Endothelial cell (in vitro differentiated cells): ENCODE measurements at regions not wholly inside any gene's neighbourhood (a gene's known extent, or its start where the extent isn't known, plus 50 kb on each side); places are given as distances from the start of the nearest gene placed in this dataset.

ENCODE experiments used
- DNase-seq: peaks from one replicate; pipeline ENCODE4 v3.0.0; 2021; ENCODE audit warnings: low spot score
- H3K27ac Mint-ChIP-seq: one replicate; pipeline ENCODE4 v1.8.0; 2021; ENCODE audit warnings: mixed read lengths, inconsistent platforms; ENCODE audit not compliant: unreplicated experiment
- H3K27me3 Mint-ChIP-seq: one replicate; pipeline ENCODE4 v1.8.0; 2021; ENCODE audit warnings: mild to moderate bottlenecking, moderate library complexity, mixed read lengths, inconsistent platforms; ENCODE audit not compliant: unreplicated experiment
- H3K36me3 Mint-ChIP-seq: one replicate; pipeline ENCODE4 v1.8.0; 2021; ENCODE audit warnings: mild to moderate bottlenecking, low read depth, mixed read lengths, inconsistent platforms; ENCODE audit not compliant: unreplicated experiment
- H3K4me1 Mint-ChIP-seq: one replicate; pipeline ENCODE4 v1.8.0; 2021; ENCODE audit warnings: mild to moderate bottlenecking, mixed read lengths, inconsistent platforms; ENCODE audit not compliant: unreplicated experiment
- H3K4me3 Mint-ChIP-seq: one replicate; pipeline ENCODE4 v1.8.0; 2021; ENCODE audit warnings: mild to moderate bottlenecking, mixed read lengths, inconsistent platforms; ENCODE audit not compliant: unreplicated experiment
- H3K9me3 Mint-ChIP-seq: one replicate; pipeline ENCODE4 v1.8.0; 2021; ENCODE audit warnings: mixed read lengths, inconsistent platforms; ENCODE audit not compliant: unreplicated experiment
- TF ChIP-seq, protein P1 (sequence below): fragments of 200-600 bp; sonication (generic); IDR thresholded peaks from one replicate; pipeline ENCODE4 v1.5.0; 2021; ENCODE audit warnings: antibody characterized with exemption; ENCODE audit not compliant: unreplicated experiment

DNA sequence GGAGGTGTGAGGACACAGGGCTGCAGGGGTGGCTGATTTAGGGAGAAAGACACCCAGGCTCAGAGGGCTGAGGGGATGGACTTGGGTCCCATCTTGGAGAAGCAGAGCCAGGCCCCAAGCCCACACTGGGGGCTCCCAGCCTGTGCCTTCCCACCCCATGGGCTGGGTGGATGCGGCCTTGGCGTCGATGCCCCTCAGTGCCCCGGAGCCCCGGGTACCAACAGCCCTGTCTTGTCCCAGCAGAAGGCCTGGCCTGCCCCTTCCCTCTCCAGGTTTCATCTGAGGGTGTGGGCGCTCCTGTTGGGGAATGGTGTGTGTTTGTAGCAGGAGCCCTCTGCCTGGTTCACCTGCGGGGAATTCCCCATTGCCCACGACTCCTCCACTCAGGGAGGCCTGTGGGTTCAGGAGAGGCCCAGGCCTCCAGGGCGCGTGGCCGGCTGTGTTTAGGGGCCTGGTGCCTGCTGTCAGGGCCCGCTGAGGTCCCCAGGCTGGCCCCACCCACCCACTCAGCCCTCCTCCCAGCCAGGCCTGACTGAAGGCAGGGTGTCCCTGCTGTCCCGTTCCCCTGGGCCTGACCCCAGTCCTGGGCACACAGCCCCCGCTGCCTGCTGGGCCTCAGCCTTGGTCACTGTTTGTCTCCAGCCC lies 51.1 kb upstream of the BEGAIN start:
- TF ChIP-seq, protein P1, sequence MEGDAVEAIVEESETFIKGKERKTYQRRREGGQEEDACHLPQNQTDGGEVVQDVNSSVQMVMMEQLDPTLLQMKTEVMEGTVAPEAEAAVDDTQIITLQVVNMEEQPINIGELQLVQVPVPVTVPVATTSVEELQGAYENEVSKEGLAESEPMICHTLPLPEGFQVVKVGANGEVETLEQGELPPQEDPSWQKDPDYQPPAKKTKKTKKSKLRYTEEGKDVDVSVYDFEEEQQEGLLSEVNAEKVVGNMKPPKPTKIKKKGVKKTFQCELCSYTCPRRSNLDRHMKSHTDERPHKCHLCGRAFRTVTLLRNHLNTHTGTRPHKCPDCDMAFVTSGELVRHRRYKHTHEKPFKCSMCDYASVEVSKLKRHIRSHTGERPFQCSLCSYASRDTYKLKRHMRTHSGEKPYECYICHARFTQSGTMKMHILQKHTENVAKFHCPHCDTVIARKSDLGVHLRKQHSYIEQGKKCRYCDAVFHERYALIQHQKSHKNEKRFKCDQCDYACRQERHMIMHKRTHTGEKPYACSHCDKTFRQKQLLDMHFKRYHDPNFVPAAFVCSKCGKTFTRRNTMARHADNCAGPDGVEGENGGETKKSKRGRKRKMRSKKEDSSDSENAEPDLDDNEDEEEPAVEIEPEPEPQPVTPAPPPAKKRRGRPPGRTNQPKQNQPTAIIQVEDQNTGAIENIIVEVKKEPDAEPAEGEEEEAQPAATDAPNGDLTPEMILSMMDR: no peak
- Mint-ChIP-seq H3K4me3 (no peak overlapping the region), H3K9me3 (no peaks in the 10 kb centered on the region), H3K36me3 (no peaks in the 10 kb centered on the region), H3K4me1 (no peaks in the 10 kb centered on the region), H3K27me3 (peaks cover 4% of the 10 kb centered on the region), H3K27ac (no peak overlapping the region)
- no peak for DNase-seq

DNA sequence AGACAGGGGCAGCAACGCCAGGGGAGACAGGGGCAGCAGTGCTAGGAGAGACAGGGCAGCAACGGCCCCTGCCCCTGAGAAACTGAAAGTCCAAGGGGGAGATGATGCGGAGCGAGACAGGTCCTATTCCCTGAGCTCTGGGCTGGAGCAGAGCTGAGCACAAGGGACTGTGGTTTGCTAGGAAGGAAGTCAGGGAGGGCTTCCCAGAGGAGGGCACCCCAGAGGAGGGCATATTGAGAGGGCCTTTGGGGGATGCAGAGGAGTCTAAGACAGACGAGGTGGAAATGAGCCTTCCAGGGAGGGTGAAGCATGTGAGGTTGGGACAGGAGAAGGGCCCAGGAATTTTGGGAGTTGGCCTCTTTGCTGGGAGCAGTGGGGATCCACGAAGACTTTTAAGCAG lies 52.1 kb upstream of the BEGAIN start:
- TF ChIP-seq, protein P1: no peak
- H3K27me3 Mint-ChIP-seq: peaks cover 4% of the 10 kb centered on the region
- peaks cover 2% of the 10 kb centered on the region for H3K4me1 Mint-ChIP-seq
- no peak overlapping the region for H3K27ac Mint-ChIP-seq
- no peak for DNase-seq
- no peaks in the 10 kb centered on the region for H3K36me3 Mint-ChIP-seq
- no peaks in the 10 kb centered on the region for H3K9me3 Mint-ChIP-seq
- H3K4me3 Mint-ChIP-seq: no peak overlapping the region

DNA sequence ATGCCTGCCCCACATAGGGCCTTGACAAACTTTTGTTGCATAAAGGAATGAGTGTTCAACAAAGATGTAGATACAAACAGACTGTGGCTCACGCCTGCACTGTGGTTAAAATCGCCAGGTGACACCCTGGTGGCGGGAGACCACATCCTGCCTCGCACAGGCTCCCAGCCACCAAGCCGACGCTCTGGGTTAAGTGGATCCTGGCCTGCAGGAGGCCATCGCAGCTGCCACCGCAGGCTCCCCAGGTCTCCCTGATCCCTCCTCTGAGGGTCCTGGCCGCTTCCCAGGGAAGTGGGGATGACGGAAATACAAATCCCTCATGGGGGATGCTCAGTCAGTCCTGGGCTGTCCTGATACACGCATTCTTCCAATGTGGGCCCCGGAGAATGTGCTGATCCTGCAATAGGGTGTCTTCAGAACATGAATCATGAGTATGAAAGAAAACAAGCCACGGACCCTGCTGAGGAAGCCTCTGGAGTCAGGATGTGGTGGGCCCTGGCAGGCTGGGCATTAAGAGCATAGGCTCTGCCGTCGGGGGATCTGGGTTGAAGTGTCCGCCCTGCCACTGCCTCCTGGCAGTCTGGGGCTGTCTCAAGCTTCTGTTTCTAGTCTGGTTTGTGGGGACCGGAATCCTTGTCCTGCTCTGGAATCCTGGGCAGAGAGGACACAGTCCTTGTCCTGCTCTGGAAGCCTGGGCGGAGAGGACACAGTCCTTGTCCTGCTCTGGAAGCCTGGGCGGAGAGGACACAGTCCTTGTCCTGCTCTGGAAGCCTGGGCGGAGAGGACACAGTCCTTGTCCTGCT lies 53.5 kb upstream of the BEGAIN start:
- H3K27me3 Mint-ChIP-seq: peaks cover 4% of the 10 kb centered on the region
- DNase-seq: no peak
- H3K4me1 Mint-ChIP-seq: peaks cover 15% of the 10 kb centered on the region
- TF ChIP-seq, protein P1: no peak
- no peaks in the 10 kb centered on the region for H3K36me3 Mint-ChIP-seq
- H3K9me3 Mint-ChIP-seq: no peaks in the 10 kb centered on the region
- H3K27ac Mint-ChIP-seq: no peak overlapping the region
- H3K4me3 Mint-ChIP-seq: no peak overlapping the region

DNA sequence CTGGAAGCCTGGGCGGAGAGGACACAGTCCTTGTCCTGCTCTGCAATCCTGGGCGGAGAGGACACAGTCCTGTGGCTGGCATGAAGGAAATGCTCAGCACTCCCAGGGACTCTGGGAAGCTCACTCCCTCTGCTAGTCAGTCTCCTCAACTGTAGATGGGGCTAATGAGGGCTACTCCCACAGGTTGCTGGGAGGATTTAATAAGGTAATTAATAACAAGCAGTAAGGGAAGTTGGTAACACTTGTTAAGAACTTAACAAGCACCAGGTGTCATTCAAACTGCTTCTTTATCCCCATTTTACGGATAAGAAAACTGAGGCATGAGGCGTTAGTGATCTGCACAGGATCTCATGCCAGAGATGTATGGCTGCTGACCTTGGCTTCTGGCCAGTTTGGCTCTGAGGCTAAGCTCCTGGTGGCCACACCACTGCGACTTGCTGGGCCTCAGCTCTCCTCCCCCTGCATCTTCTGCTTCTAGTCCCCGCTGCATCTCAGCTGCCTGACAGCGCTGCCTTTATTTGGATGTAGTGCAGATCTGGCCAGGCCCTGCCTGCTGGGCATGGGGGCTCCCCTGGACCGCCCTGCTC lies 54.1 kb upstream of the BEGAIN start:
- peaks cover 15% of the 10 kb centered on the region for H3K4me1 Mint-ChIP-seq
- H3K36me3 Mint-ChIP-seq: no peaks in the 10 kb centered on the region
- TF ChIP-seq, protein P1: no peak
- DNase-seq: no peak
- no peak overlapping the region for H3K27ac Mint-ChIP-seq
- peaks cover 4% of the 10 kb centered on the region for H3K27me3 Mint-ChIP-seq
- no peaks in the 10 kb centered on the region for H3K9me3 Mint-ChIP-seq
- H3K4me3 Mint-ChIP-seq: no peak overlapping the region

DNA sequence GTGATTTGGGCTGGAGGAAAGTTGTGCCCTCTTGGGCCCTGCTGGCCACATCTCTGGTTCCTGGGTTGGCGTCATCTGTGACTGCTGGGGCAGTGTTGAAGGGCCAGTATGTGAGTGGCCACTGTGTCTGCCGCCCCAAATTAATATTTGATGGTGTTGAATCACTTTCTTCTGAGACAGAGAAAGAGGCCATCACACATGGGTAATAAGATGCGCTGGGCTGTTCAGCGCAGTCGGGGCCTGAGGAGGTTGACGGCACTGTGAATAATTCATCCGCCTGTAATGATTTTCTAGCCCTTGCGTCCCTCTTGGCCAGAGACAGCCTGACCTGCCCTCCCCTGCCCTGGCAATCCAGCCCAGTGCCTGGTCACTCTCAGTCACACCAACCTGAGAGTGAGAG lies 56.2 kb upstream of the BEGAIN start:
- H3K4me3 Mint-ChIP-seq: no peak overlapping the region
- no peak for DNase-seq
- peaks cover 3% of the 10 kb centered on the region for H3K27me3 Mint-ChIP-seq
- no peaks in the 10 kb centered on the region for H3K9me3 Mint-ChIP-seq
- no peak overlapping the region for H3K27ac Mint-ChIP-seq
- H3K4me1 Mint-ChIP-seq: peaks cover 15% of the 10 kb centered on the region
- no peaks in the 10 kb centered on the region for H3K36me3 Mint-ChIP-seq
- TF ChIP-seq, protein P1: no peak
